COLO668 (cell line): ENCODE measurements at regions not wholly inside any gene's neighbourhood (a gene's known extent, or its start where the extent isn't known, plus 50 kb on each side); places are given as distances from the start of the nearest gene placed in this dataset.

Experiments used
- DNase-seq: peaks from one replicate; lab custom pipeline; 2025; ENCODE audit not compliant: unreplicated experiment; lab: John Stamatoyannopoulos, UW

DNA sequence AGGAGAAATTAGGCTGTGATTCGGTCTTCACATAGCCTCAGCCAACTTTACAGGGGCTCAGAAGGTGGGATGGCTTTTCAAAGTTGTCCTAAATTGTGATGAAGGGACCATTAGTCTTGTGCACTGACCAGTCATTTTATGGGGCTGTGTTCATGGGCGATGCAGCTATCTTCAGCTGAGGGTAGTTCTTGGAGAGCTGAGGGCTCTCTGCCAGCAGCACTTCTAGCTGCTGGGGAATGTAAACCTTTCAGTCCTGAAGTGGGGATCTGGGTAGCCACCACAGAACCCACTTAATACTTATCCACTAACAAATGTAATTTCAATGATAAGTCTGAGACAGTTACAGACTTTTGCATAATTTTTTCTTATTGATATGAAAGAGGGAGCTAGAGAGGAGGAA lies 270.6 kb downstream of the AEBP2 start:
- no peak for DNase-seq

GRCh38 chr12:19710811-19711793 lies 271.8 kb downstream of the AEBP2 start:
- DNase-seq = no peak

DNA sequence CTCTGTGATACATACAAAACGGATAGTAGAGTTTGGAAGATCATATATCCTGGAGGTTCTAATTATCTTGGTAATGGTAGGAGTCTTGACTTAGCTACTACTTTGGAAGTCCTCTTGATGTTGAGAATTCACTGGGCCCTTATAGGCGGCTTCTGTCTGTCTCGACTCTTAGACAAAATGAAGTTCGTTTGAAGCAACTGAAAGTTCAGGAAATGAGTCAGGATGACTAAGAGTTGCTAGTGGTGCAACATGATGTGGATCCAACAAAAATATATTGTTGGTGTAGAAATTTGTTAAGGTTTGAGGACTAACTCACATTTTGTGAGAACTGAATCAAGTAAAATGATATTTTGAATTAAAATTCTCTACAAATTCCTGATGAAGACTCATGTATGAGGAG lies 272.7 kb downstream of the AEBP2 start:
- DNase-seq = no peak

- no peak for DNase-seq
Measured at GRCh38 chr12:19718401-19718800, 279.1 kb downstream of the AEBP2 start.

DNA sequence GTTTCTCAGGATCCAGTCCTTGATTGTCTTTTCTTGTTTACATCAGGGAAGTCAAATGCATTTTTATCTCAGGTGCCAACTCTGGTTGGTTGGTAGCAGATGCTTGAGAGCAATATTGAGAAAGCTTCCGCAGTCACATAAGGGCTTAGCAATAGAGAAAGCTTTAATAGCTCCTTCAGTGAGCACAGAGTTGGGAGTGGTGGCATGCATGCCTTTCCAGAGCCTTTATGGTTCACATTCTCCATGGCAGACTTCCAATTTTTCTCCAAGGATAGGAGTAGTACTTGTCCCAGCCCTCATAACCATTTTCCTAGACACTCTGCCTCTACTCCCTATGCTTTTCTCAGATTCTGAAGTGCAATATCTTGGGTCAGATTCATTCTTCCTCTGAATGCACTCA lies 280.4 kb downstream of the AEBP2 start:
- no peak for DNase-seq

DNA sequence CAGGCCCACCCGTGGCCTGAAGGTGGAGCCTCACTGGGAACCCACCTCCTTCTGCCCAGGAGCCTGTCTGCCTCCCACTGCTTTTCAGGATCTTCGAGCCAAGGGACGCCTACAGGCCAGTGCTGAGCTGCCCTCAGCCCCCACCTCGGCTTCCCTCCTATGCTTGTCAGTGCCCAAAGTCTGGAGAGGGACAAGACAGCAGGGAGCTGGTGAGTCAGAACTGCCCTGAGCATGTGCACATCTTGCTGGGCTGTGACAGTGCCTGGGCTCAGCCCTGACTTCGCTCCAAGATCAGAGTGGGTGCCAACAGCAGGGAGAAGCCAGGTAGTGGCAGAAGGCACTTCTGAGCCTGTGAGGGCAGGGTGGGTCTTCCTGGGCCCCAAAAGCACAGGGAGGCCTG lies 286.8 kb downstream of the AEBP2 start:
- no peak for DNase-seq

- DNase-seq = no peak
Measured at GRCh38 chr12:19726592-19726991, 287.3 kb downstream of the AEBP2 start.

- no peak for DNase-seq
Measured at GRCh38 chr12:19737019-19737418, 297.7 kb downstream of the AEBP2 start.

DNA sequence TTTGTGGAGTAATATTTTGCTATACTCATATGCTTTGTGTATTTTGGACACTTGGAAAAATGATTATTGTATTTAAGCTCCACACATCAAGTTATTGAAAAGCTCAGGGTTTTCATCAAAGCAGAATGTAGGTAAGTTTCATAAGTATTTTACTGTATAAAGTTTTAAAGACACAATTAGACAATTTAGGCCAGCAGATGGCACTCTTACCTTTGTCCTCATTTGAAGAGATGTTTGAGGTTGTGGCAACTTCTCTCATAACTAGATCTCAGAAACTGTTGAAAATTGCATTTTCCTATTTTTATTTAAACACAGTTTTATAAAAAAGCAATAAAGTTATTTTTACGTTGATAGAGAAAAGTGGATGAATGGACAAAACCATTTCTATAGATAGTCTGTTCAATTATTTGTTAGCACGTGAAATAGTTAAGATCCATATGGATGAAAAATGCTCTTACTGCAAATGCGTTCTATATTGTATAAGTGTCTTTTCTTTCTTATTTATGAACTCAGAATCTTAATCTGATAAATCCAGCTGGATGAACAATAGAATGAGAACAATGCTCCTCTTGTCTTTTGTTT lies 300.0 kb downstream of the AEBP2 start:
- DNase-seq = peak; percentile 24

- DNase-seq = no peak
Measured at GRCh38 chr12:19740472-19741131, 301.3 kb downstream of the AEBP2 start.

DNA sequence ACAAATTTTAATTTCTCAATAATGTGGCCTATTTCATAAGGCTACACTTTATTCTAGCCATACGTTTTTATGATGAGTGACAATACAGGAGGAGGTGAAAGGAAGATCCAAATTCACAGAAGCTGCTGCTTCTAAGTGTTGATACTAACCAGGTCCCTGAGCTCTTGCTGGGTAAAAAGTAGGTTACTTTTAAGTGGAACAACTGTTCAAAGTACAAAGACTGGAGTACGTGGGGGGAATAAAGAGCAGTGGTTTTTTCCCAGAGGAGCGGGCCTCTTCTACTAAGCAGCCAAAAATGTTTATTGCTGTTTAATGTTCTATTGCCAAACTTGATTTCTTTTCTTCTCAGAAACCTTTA lies 301.8 kb downstream of the AEBP2 start:
- no peak for DNase-seq

DNA sequence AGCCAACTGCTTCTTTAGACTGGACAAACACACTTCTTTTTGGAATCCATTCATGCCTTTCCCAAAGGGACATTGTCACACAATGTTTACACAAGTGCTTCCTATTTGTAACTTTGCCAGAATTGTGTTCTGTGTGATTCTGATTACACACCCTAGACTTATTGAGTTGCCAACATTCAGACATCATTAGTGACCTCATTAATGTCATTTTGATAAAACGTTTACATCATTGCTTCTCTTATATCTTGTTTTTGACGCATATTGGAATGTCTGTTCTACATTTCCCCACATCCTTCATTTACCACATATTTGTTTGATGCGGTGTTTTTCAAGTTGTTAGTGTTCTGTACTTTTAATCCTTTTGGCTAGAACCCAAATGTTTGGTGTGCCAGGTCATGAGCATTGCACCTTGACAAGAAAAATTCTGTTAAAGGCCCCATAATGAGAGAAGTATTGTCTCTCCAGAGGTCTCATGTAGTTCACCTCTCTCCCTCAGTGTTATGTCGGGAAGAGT lies 305.5 kb downstream of the AEBP2 start:
- no peak for DNase-seq

DNA sequence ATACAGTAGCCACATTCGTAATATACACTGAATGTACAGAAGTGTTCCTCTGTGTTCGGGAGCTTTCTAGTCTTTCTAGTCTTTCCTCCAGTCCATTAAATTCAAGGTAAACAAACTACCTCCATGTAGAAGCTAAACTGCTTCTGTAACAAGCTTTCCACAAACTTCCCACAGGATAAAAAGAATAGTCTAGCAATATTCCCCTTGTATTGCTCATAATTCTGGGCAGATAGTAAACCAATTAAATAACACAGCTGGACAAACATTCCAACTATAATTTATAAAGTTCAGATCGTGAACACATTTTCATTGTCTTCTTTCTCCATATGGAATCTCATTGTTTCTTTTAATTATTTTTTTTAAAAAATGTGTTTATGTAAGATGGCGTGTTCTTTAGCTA lies 307.2 kb downstream of the AEBP2 start:
- no peak for DNase-seq

DNA sequence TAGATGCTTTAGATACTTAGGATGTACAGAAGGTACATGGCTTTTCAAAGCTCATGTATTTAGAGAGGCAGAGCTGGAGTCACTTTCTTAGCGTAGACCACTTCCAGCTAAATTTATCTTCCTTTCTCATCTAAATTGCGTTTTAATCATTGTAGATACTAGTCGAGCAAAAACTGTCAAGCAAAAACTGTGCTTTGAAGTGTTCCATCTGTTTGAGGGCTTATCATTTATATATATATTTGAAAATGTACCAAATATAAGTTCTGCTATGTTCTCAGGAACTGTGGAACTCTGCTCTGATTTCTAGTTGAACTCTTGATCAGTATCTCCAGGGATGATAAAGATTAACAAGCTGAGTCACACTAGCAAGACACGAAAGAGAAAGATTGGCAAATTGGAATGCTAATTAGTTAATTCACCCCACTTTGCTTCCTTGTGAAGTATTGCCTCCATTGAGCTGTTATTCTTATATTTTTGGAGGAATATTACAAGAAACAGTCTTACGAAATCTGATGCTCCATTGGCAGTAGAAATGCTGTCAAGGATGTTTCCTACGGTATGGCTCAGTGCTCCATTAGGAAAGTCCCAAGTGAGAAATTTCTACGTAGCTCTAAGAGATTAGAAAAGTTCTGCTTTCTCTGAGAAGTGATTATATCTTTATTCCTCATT lies 310.7 kb downstream of the AEBP2 start:
- no peak for DNase-seq

- no peak for DNase-seq
Measured at GRCh38 chr12:19751078-19751477, 311.8 kb downstream of the AEBP2 start.

DNA sequence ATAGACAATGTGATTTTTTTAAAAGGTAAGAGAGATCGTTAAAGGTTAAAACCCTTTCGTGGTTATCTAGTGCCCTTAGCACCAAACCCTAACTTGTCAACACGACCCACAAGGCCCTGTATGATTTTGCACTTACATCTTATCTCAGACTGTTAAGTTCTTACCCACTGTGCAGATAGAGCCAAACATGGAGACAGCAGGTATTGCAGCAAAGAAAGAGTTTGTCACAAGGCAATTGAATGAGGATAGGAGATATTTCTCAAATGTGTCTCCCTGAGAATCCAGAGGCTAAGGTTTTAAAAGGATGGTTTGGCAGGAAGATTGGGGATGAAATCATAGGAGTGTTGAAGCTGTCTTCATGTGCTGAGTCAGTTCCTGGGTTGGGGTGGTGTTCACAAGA lies 313.4 kb downstream of the AEBP2 start:
- no peak for DNase-seq

GRCh38 chr12:19755136-19755535 lies 315.8 kb downstream of the AEBP2 start:
- no peak for DNase-seq

DNA sequence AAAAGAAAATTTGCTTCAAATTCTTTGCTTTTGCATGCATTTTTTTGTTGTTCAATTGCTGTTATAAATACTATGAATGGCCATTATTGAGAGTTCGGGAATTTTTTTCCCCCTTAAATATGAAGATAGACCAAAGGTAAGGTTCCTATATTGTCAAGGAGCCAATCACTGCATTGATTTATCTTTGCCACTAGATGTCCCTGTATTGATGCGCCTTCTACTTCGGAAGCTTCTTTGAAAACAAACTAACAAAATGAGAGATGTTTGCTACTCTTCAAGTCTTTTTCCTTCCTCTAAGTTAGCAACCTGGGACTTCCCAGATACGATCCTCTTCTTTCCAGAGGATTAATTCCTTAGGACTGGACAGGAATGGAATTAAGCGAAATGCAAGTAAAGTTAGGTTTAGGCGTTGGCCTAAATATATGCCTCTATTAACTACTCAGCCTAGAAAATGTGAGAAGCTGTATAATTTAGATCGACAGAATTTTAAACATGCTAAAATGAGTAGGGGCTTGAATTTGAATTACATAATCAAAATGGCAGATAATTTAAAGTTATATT lies 318.1 kb downstream of the AEBP2 start:
- no peak for DNase-seq

GRCh38 chr12:19759227-19759626 lies 319.9 kb downstream of the AEBP2 start:
- DNase-seq = no peak

- DNase-seq = no peak
Measured at GRCh38 chr12:19760611-19761010, 321.3 kb downstream of the AEBP2 start.

DNA sequence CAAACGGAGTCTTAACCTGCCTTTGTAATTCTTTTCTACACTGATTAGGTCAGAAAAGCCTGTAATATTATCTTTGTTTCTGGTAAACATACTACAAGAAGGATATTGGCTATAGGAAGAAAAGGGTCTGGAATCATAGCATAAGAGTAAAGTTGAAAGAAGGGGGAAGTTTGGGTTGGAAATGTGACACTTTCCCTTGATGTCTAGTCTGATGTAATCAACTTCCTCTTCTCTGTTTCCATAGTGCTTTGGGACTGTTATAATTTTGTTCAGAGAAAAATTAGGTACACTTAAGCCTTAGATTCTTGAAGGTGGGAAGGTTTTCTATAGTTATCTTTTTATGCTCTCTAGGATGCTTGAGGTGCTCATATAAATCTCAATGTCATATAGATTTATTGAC lies 322.2 kb downstream of the AEBP2 start:
- no peak for DNase-seq
